GM12891 (cell line): ENCODE measurements at regions not wholly inside any gene's neighbourhood (a gene's known extent, or its start where the extent isn't known, plus 50 kb on each side); places are given as distances from the start of the nearest gene placed in this dataset.
"Not testable (repeated sequence)": the region's sequence is repeated elsewhere in the genome, so short reads cannot be mapped to it uniquely, and the experiment has no call there.

Experiments
- DNase-seq: peaks from one replicate; pipeline ENCODE4 v3.0.0; 2011; ENCODE audit warnings: low spot score; ENCODE audit not compliant: insufficient read length
- FAIRE-seq: peaks from 2 replicates; lab custom pipeline; 2011; peaks lifted over from hg19 to GRCh38; lab: Jason Lieb, UNC
- PAX5 ChIP-seq: IDR thresholded peaks from 2 replicates; pipeline ENCODE4 v1.6.1; 2011; ENCODE audit warnings: low read length, moderate library complexity, mild to moderate bottlenecking; ENCODE audit not compliant: insufficient read depth, severe bottlenecking
- POLR2A ChIP-seq: IDR thresholded peaks from 2 replicates; pipeline ENCODE4 v1.6.1; 2011; ENCODE audit warnings: low read depth, low read length, control low read depth
- POLR2AphosphoS5 ChIP-seq: IDR thresholded peaks from 2 replicates; pipeline ENCODE4 v1.6.1; 2011; ENCODE audit warnings: low read depth, low read length, control low read depth
- POU2F2 ChIP-seq: IDR thresholded peaks from 2 replicates; pipeline ENCODE4 v1.6.1; 2011; ENCODE audit warnings: low read depth, mild to moderate bottlenecking, control low read depth, low read length, moderate library complexity
- SPI1 ChIP-seq: IDR thresholded peaks from 2 replicates; pipeline ENCODE4 v1.6.1; 2011; ENCODE audit warnings: low read depth, low read length, control low read depth
- TAF1 ChIP-seq: IDR thresholded peaks from 2 replicates; pipeline ENCODE4 v1.6.1; 2011; ENCODE audit warnings: low read depth, low read length, control low read depth

DNA sequence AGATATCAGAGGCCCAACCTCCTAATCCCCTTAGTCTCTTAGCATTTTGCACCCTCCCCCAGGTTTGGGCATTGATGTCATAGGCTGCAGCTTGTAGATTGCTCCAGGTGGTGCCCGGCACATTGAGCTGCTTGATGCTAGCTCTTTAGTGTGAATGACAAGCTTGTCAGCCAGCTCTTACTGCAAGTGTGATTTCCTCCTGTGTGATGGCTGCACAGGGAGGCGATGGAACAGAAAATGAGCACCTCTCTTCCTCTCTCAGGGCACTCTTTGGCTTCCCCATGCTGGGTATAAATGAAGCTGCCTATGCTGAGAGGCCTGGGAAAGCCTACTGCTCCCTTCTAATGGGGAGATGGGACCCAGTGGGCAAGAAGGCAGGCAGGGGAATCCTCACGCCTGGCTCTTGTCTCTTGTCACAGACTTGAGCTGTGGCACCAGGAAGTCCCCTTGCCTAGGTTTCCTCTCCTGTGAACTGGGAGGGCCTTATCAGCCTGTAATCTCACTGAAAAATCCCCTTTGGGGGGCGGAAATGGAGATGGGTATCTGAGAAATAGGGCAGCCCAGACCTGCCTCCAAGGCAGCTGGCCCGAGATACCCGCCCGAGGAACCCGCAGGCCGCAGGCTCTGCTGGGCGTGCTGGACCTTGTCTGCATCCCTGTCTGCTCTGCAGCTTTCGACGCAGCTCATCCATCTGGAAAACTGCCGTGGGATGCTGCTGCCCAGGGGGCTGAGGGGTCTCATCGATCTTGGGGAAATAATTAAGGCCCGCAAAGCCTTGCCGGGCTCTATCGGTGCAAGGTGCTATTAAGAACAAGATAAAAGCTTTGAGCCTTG, 163.5 kb upstream of the CXCR4 start:
- TF ChIP-seq TAF1 (no peak), POLR2AphosphoS5 (no peak), POLR2A (no peak), PAX5 (no peak), POU2F2 (no peak), SPI1 (no peak)
- no peak for DNase-seq
- peak; percentile 45 for FAIRE-seq

DNA sequence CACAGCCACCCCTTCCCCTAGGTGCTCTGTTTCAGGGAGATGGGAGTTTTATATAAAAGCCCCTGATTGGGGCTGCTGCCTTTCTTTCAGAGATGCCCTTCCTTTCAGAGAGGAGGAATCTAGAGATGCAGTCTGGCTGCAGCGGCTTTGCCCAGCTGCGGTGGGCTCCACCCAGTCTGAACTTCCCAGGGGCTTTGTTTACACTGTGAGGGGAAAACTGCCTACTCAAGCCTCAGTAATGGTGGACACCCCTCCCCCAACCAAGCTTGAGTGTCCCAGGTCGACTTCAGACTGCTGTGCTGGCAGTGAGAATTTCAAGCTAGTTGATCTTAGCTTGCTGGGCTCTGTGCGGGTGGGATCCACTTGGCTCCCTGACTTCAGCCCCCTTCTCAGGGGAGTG, 148.4 kb upstream of the CXCR4 start:
- not testable (repeated sequence) for FAIRE-seq, DNase-seq

DNA sequence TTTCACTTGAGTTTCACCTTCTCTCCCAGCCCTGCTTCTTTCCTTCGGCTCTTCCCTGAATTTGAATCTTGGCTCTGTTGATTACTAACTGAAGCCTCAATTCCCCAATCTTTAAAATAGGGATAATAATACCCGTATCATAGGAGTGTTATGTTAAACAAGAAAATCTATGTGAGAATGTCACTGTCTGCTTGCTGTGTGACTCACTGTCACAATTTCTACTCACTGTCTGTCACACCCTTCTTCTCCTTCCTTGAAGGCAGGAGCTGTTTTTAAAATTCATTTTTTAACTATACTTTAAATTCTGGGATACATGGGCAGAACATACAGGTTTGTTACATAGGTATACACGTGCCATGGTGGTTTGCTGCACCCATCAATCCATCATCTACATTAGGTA, 141.6 kb upstream of the CXCR4 start:
- no peak for DNase-seq
- TF ChIP-seq POLR2AphosphoS5 (no peak), PAX5 (no peak), SPI1 (no peak), POU2F2 (no peak), POLR2A (no peak), TAF1 (no peak)
- FAIRE-seq, result no peak

DNA sequence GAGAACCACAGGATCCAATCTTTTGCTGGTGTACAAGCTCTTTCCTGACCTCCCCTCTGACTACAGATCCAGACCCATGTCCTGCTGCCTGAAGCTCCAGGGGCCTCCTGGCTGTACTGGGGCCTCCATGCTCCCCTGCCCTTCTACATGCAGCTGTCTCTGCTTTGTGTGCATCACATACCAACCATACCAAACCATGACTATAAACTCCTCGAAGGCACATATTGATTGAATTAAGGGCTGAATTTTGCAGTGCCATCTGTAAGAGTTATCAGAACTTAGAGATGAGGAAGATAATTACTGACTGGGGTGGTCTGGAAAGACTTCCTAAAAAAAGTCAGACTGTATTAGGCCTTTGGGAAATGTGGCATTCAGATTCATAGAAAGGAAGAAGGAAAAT, 139.9 kb upstream of the CXCR4 start:
- FAIRE-seq, result no peak
- TF ChIP-seq POU2F2 (no peak), PAX5 (no peak), POLR2A (no peak), TAF1 (no peak), SPI1 (no peak), POLR2AphosphoS5 (no peak)
- no peak for DNase-seq

DNA sequence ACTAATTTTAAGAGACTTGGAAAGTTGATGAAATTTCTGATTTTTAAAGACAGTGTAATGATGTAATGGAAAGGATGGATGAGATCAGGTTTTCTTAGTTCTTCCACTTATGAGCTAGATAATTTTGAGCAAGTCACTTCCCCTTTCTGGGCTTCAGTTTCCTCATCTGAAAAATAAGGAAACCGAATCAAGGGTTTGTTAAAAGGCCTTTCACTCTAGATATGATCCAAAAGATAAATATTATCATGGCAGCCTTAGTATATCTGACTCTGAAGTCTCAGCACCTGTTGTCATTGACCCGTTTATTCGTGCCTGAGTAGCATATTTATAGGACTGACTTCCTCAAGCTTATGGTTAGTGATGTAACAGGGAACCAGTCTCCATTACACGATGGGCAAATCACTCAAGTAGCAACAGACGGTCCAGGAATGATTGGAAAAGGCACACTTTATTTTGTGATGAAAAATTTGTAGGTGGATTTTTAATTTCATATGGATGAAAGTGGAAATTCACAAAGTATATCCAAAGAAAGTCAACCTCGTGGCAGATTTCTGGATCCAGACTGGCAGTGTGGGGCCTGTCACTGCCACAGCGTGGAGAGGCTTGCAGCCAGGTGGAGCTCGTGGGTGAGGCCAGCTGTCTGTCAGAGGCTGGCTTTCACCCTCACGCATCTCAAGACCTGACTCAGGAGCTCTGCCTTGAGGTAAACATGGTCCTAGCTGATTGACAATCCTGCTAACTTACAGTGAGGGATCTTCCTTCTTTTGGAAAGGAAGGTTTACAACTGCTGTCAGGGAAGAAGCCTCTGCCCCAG, 137.9 kb upstream of the CXCR4 start:
- DNase-seq (no peak), FAIRE-seq (peak; percentile 68)
- TF ChIP-seq SPI1, result peak; percentile 94
- no peak for TF ChIP-seq POU2F2
- no peak for TF ChIP-seq POLR2A

DNA sequence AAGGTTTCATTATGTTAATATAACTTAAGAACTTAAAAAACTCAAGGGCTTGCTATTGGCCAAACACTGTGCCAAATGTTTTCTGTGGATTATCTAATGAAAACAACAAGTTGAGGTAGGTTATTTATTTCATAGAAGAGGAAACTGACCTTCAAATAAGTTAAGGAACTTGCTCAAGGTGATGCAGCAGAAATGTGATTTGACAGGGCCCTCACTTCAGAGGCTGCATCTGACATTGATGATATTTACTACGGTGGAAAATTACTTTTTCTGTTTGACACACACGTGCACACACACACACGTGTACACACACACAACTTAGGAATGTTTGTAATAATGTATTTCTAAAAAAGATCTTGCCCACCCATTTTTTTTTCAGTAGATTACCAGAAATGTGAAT, 137.2 kb upstream of the CXCR4 start:
- no peak for TF ChIP-seq POLR2AphosphoS5
- no peak for TF ChIP-seq POU2F2
- TF ChIP-seq POLR2A, result no peak
- TF ChIP-seq TAF1, result no peak
- TF ChIP-seq PAX5, result no peak
- no peak for TF ChIP-seq SPI1
- DNase-seq (no peak), FAIRE-seq (peak; percentile 59)

DNA sequence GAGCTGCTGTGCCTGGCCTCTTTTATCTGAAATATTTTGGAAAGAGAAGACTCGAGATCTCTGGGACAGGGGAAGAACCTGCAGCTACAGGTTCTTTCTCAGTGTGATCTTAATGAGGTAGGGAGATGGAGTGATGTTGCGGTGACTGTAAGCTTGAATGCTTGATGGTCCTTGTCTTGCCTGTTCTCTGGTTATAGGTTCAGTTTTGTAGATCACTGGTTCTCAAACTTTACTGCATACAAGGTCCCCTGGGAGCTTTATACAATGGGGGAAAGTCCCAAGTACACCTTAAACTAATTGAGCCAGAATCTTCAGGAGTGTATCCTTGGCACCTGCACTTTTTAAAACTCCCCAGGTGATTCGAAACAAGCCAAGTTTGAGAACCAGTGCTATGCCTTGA, 136.7 kb upstream of the CXCR4 start:
- no peak for TF ChIP-seq PAX5
- no peak for TF ChIP-seq TAF1
- no peak for TF ChIP-seq POLR2A
- no peak for TF ChIP-seq POLR2AphosphoS5
- no peak for TF ChIP-seq SPI1
- no peak for TF ChIP-seq POU2F2
- DNase-seq (no peak), FAIRE-seq (peak; percentile 80)

DNA sequence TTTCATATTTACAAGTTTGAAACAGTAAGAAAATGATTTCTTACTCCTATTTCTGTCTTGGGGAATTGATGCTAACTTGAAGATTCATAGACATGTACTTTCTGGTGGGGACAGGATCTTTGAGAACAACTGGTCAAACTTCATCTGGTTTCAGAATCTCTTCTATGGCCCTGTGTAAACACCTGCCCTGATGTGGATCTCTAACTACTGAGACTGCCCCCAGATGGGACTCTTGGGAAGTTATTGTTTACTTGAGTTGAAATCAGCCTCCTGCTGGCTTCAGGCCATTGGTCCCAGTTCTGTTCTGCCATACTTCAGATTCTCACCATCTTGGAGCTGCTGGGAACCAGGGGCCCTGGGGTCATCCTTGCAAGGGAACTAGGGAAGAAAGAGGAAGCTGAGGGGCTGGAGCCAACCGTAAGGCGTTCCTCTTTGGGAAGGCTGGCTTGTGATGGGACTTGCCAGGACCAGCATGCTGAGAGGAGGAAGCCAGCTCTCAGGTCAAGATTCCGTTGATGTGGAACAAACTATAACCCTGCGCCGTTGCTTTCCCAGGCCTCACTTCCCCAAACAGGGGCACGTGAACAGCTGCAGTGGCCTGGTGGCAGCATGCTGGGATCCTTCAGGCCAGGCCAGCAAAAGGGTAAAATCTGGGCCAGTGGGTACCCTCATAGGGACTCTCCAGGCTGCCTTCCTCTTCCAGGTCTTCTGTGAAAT, 135.5 kb upstream of the CXCR4 start:
- DNase-seq (no peak), FAIRE-seq (no peak)
- TF ChIP-seq POLR2AphosphoS5, result no peak
- TF ChIP-seq POLR2A, result no peak
- TF ChIP-seq SPI1, result peak; percentile 62
- no peak for TF ChIP-seq POU2F2

DNA sequence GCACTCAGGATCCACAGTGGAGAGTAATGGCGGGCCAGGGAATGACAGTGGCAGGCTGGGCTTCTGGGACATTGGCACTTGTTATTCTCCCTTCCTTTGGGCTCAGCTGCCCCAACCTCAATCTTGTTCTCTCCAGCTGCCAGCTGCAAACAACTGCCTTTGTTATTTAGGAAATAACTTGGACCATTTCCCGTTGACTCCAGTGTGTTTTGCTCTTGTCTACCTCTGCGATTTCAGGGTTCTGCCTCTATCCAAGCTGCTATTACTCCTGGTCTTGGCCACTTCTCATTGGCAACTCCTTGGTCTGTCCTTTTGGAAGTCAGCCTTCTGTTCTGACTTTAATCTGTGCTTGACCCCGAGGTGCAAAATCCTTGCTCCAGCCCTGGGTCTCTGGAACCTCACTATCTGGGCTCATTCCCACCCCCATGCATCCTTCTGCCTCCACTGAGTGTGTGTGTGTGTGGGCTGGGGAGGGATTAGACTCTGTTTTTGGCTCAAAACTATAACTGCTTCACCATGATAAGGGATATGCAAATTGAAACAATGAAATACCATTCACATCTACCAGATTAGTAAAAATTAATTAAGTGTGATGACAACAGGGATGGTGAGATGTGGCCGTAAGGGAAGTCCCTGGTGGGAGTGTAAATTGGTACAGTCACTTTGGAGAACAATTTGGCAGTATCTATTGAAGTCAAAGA, 134.1 kb upstream of the CXCR4 start:
- DNase-seq (no peak), FAIRE-seq (no peak)
- TF ChIP-seq PAX5 (no peak), POLR2A (no peak)
